Transverse colon (tissue), 4 donors: ENCODE measurements at regions not wholly inside any gene's neighbourhood (a gene's known extent, or its start where the extent isn't known, plus 50 kb on each side); places are given as distances from the start of the nearest gene placed in this dataset.

Experiments used
- DNase-seq: peaks from one replicate; pipeline ENCODE4 v3.0.0-alpha.2; 2019
- H3K27ac ChIP-seq, 4 donors: fragments of 200-600 bp; sonication (generic); 2 replicates each; pipeline ENCODE4 v1.5.1; 2016 to 2018; ENCODE audit warnings: inconsistent platforms in 4 of 4
- H3K27me3 ChIP-seq: fragments of 200-600 bp; sonication (generic); 2 replicates; pipeline ENCODE4 v1.5.1; 2017; ENCODE audit warnings: inconsistent platforms
- H3K36me3 ChIP-seq, 4 donors: fragments of 200-600 bp; sonication (generic); 2 replicates each; pipeline ENCODE4 v1.5.1; 2017 to 2019; ENCODE audit warnings: inconsistent platforms in 4 of 4
- H3K4me1 ChIP-seq, 4 donors: fragments of 200-600 bp; sonication (generic); 2 replicates each; pipeline ENCODE4 v1.5.1; 2017 to 2020; ENCODE audit warnings: inconsistent platforms in 4 of 4
- H3K4me3 ChIP-seq, 4 donors: fragments of 200-600 bp; sonication (generic); 1 replicate in 1 of 4; 2 replicates in 3 of 4; pipeline versions ENCODE4 v1.5.1 to v1.6.1; 2017 to 2019; ENCODE audit warnings: inconsistent platforms in 4 of 4
- H3K9me3 ChIP-seq, 2 donors: fragments of 200-600 bp; sonication (generic); 2 replicates each; pipeline ENCODE4 v1.5.1; 2017 to 2019; ENCODE audit warnings: inconsistent platforms in 2 of 2
- CTCF ChIP-seq, 5 experiments: fragments of 200-600 bp in 3 of 5; fragments of 450-650 bp in 2 of 5; sonication (generic) in 3 of 5; IDR thresholded peaks; 1 replicate in 2 of 5; 2 replicates in 3 of 5; pipeline ENCODE4 v1.5.1; 2016 to 2017; ENCODE audit warnings: antibody characterized with exemption in 5 of 5, inconsistent platforms in 3 of 5, mild to moderate bottlenecking in 2 of 5, moderate library complexity in 1 of 5
- EP300 ChIP-seq: sonication (generic); formaldehyde crosslinking; IDR thresholded peaks from one replicate; pipeline ENCODE4 v1.6.1; 2017; ENCODE audit warnings: antibody characterized with exemption, low read depth
- POLR2A ChIP-seq: fragments of 450-650 bp; IDR thresholded peaks from one replicate; pipeline ENCODE4 v1.6.1; 2016; ENCODE audit warnings: antibody characterized with exemption, mild to moderate bottlenecking, moderate library complexity
- POLR2AphosphoS5 ChIP-seq, 3 donors: sonication (generic); formaldehyde crosslinking; IDR thresholded peaks; one replicate each; pipeline ENCODE4 v1.6.1; 2016; ENCODE audit warnings: antibody characterized with exemption in 3 of 3
- WGBS, 2 donors: methylation state at CpG; one replicate each; pipeline ENCODE4 v1.1.5; 2018; ENCODE audit warnings: low coverage in 1 of 2; 5-methylcytosine and 5-hydroxymethylcytosine counted together
- in situ Hi-C, 4 donors: fragments of 200-750 bp; cut with MboI; loops; one replicate each; pipeline versions ENCODE4 v1.15.0 to v1.15.1; 2017; ENCODE audit warnings: low sequenced_read_pairs in 3 of 4, low pct_ligation_motif_present in 1 of 4, low pct_unique_long_range_greater_than_20kb in 1 of 4
- intact Hi-C: fragments of 100-400 bp; cut with DNase I; formaldehyde crosslinking; loops from one replicate; pipeline ENCODE4 v1.15.1; 2023; ENCODE audit warnings: low total_unique reads

GRCh38 chr2:21404827-21405625 is 281.3 kb downstream of the TDRD15 start:
- no peak overlapping the region for H3K4me3 ChIP-seq
- H3K9me3 ChIP-seq, result no peaks in the 10 kb centered on the region
- no peaks in the 10 kb centered on the region for H3K36me3 ChIP-seq
- H3K4me1 ChIP-seq, result no peaks in the 10 kb centered on the region
- 80 to 96% methylated on average over 4 to 7 of the region's 7 CpGs for WGBS, 2 donors
- H3K27ac ChIP-seq, result no peak overlapping the region
- intact Hi-C loops, result no loop called here
- TF ChIP-seq CTCF (IDR thresholded peaks at IDR 0.05) (no peak), EP300 (no peak)
- no peaks in the 10 kb centered on the region for H3K27me3 ChIP-seq
- no peak for DNase-seq
- in situ Hi-C loops, result no loop called here

GRCh38 chr2:21406386-21406785 is 282.6 kb downstream of the TDRD15 start:
- 64 to 69% methylated on average over 1 of the region's 1 CpG for WGBS, 2 donors
- DNase-seq, result no peak
- H3K4me1 ChIP-seq, result no peaks in the 10 kb centered on the region
- no peak overlapping the region for H3K27ac ChIP-seq
- H3K27me3 ChIP-seq, result no peaks in the 10 kb centered on the region
- H3K9me3 ChIP-seq, result no peaks in the 10 kb centered on the region
- no peak overlapping the region for H3K4me3 ChIP-seq
- intact Hi-C loops (no loop called here), in situ Hi-C loops (no loop called here)
- TF ChIP-seq CTCF (IDR thresholded peaks at IDR 0.05), result no peak
- TF ChIP-seq POLR2A, result no peak
- TF ChIP-seq EP300, result no peak
- TF ChIP-seq POLR2AphosphoS5 (IDR thresholded peaks at IDR 0.05), result no peak
- H3K36me3 ChIP-seq, result no peaks in the 10 kb centered on the region

- TF ChIP-seq CTCF (IDR thresholded peaks at IDR 0.05) (no peak), EP300 (no peak), POLR2AphosphoS5 (IDR thresholded peaks at IDR 0.05) (no peak), POLR2A (no peak)
- WGBS, 2 donors, result 27 to 36% methylated on average over 3 of the region's 3 CpGs
- Histone ChIP-seq H3K4me1 (no peaks in the 10 kb centered on the region), H3K36me3 (no peaks in the 10 kb centered on the region), H3K4me3 (no peak overlapping the region), H3K27me3 (no peaks in the 10 kb centered on the region), H3K27ac (no peak overlapping the region), H3K9me3 (no peaks in the 10 kb centered on the region)
- in situ Hi-C loops (no loop called here), intact Hi-C loops (no loop called here)
- no peak for DNase-seq
Measured at GRCh38 chr2:21406911-21407310, 283.1 kb downstream of the TDRD15 start.

- no peak overlapping the region for H3K4me3 ChIP-seq
- 74% methylated on average over 1 of the region's 1 CpG; no CpG with 5 or more reads in 1 of the 2 donors for WGBS, 2 donors
- TF ChIP-seq EP300, result no peak
- TF ChIP-seq POLR2AphosphoS5 (IDR thresholded peaks at IDR 0.05), result no peak
- no peak for TF ChIP-seq CTCF (IDR thresholded peaks at IDR 0.05)
- no peak for TF ChIP-seq POLR2A
- DNase-seq, result no peak
- H3K27ac ChIP-seq, result no peak overlapping the region
- no peaks in the 10 kb centered on the region for H3K9me3 ChIP-seq
- H3K4me1 ChIP-seq, result no peaks in the 10 kb centered on the region
- in situ Hi-C loops, result no loop called here
- no peaks in the 10 kb centered on the region for H3K36me3 ChIP-seq
- no peaks in the 10 kb centered on the region for H3K27me3 ChIP-seq
- intact Hi-C loops, result no loop called here
Measured at GRCh38 chr2:21407851-21408250, 284.1 kb downstream of the TDRD15 start.
